ENCODE measurements at regions not wholly inside any gene's neighbourhood (a gene's known extent, or its start where the extent isn't known, plus 50 kb on each side); places are given as distances from the start of the nearest gene placed in this dataset.

- intact Hi-C loops (cut with micrococcal nuclease; ENCODE audit: unreplicated experiment): no loop called here
- Histone ChIP-seq H3K27ac (ENCODE audit: low read depth, low read length, poor library complexity, severe bottlenecking) (no peak overlapping the region), H3K9me2 (ENCODE audit: insufficient read depth, low read length) (no peaks in the 10 kb centered on the region), H3K4me3 (ENCODE audit: low read depth, low read length, poor library complexity, severe bottlenecking) (no peak overlapping the region), H2AFZ (ENCODE audit: low read length) (no peak overlapping the region), H3K36me3 (ENCODE audit: insufficient read depth, low read length) (no peaks in the 10 kb centered on the region), H4K20me1 (ENCODE audit: insufficient read depth, low read length) (no peaks in the 10 kb centered on the region), H3K4me1 (ENCODE audit: insufficient read depth, low read length, poor library complexity, severe bottlenecking) (no peaks in the 10 kb centered on the region), H3K79me2 (ENCODE audit: insufficient read depth, low read depth, low read length) (no peaks in the 10 kb centered on the region), H3K4me2 (ENCODE audit: low read length) (no peak overlapping the region), H3K9me3 (ENCODE audit: low read length) (no peaks in the 10 kb centered on the region)
- POLR2A ChIA-PET: interaction anchor here (0.7 kb wide), 1 partner anchor 106 kb away, joined by 3 read pairs; no protein-coding TSS in a partner anchor
- TF ChIP-seq EZH2phosphoT487 (IDR thresholded peaks at IDR 0.05; ENCODE audit: borderline replicate concordance, low read depth, low read length): no peak
- no peak for TF ChIP-seq CTCF (conservative IDR thresholded peaks at IDR 0.05; ENCODE audit: low read length)
- CTCF ChIA-PET (ENCODE audit: unreplicated experiment): no interaction called here
- no peak for DNase-seq (ENCODE audit: low spot score)
- BruUV-seq (replicated peaks): no TSS peak
Measured at GRCh38 chr6:155974811-155975323, 519.2 kb upstream of the NOX3 start.

GRCh38 chr6:155974359-155974758, 518.7 kb upstream of the NOX3 start:
- BruUV-seq (replicated peaks): no TSS peak
- intact Hi-C loops (cut with micrococcal nuclease; ENCODE audit: unreplicated experiment): no loop called here
- no peak overlapping the region for H3K4me2 ChIP-seq (ENCODE audit: low read length)
- CTCF ChIA-PET (ENCODE audit: unreplicated experiment): no interaction called here
- DNase-seq (ENCODE audit: low spot score): no peak
- H4K20me1 ChIP-seq (ENCODE audit: insufficient read depth, low read length): no peaks in the 10 kb centered on the region
- H3K79me2 ChIP-seq (ENCODE audit: insufficient read depth, low read depth, low read length): no peaks in the 10 kb centered on the region
- H2AFZ ChIP-seq (ENCODE audit: low read length): no peak overlapping the region
- H3K36me3 ChIP-seq (ENCODE audit: insufficient read depth, low read length): no peaks in the 10 kb centered on the region
- TF ChIP-seq EZH2phosphoT487 (IDR thresholded peaks at IDR 0.05; ENCODE audit: borderline replicate concordance, low read depth, low read length) (no peak), CTCF (conservative IDR thresholded peaks at IDR 0.05; ENCODE audit: low read length) (no peak)
- H3K27ac ChIP-seq (ENCODE audit: low read depth, low read length, poor library complexity, severe bottlenecking): no peak overlapping the region
- POLR2A ChIA-PET: interaction anchor here (0.7 kb wide), 1 partner anchor 106 kb away, joined by 3 read pairs; no protein-coding TSS in a partner anchor
- H3K4me1 ChIP-seq (ENCODE audit: insufficient read depth, low read length, poor library complexity, severe bottlenecking): no peaks in the 10 kb centered on the region
- no peaks in the 10 kb centered on the region for H3K9me3 ChIP-seq (ENCODE audit: low read length)
- no peaks in the 10 kb centered on the region for H3K9me2 ChIP-seq (ENCODE audit: insufficient read depth, low read length)
- no peak overlapping the region for H3K4me3 ChIP-seq (ENCODE audit: low read depth, low read length, poor library complexity, severe bottlenecking)

GRCh38 chr6:155970876-155971708, 515.5 kb upstream of the NOX3 start:
- Histone ChIP-seq H3K36me3 (ENCODE audit: insufficient read depth, low read length) (no peaks in the 10 kb centered on the region), H3K4me3 (ENCODE audit: low read depth, low read length, poor library complexity, severe bottlenecking) (no peak overlapping the region), H3K9me2 (ENCODE audit: insufficient read depth, low read length) (no peaks in the 10 kb centered on the region), H2AFZ (ENCODE audit: low read length) (no peak overlapping the region), H3K4me2 (ENCODE audit: low read length) (no peak overlapping the region), H3K79me2 (ENCODE audit: insufficient read depth, low read depth, low read length) (no peaks in the 10 kb centered on the region), H3K27ac (ENCODE audit: low read depth, low read length, poor library complexity, severe bottlenecking) (no peak overlapping the region), H3K4me1 (ENCODE audit: insufficient read depth, low read length, poor library complexity, severe bottlenecking) (no peaks in the 10 kb centered on the region), H4K20me1 (ENCODE audit: insufficient read depth, low read length) (no peaks in the 10 kb centered on the region), H3K9me3 (ENCODE audit: low read length) (no peaks in the 10 kb centered on the region)
- intact Hi-C loops (cut with micrococcal nuclease; ENCODE audit: unreplicated experiment): no loop called here
- no TSS peak for BruUV-seq (replicated peaks)
- no peak for DNase-seq (ENCODE audit: low spot score)
- POLR2A ChIA-PET: no interaction called here
- TF ChIP-seq EZH2phosphoT487 (IDR thresholded peaks at IDR 0.05; ENCODE audit: borderline replicate concordance, low read depth, low read length) (no peak), CTCF (conservative IDR thresholded peaks at IDR 0.05; ENCODE audit: low read length) (no peak)
- CTCF ChIA-PET (ENCODE audit: unreplicated experiment): no interaction called here

Measured in OCI-LY7 (cell line).